ENCODE measurements at regions not wholly inside any gene's neighbourhood (a gene's known extent, or its start where the extent isn't known, plus 50 kb on each side); places are given as distances from the start of the nearest gene placed in this dataset.

- TF ChIP-seq CTCF (IDR thresholded peaks at IDR 0.05) (peak in 5 of 6 experiments; percentile 22 to 41 (median 36)), POLR2A (IDR thresholded peaks at IDR 0.05) (no peak)
Measured at GRCh38 chr4:80125252-80126177, 52.5 kb upstream of the ANTXR2 start.

Measured in adrenal gland (tissue), 5 donors.